ENCODE measurements at regions not wholly inside any gene's neighbourhood (a gene's known extent, or its start where the extent isn't known, plus 50 kb on each side); places are given as distances from the start of the nearest gene placed in this dataset.

DNA sequence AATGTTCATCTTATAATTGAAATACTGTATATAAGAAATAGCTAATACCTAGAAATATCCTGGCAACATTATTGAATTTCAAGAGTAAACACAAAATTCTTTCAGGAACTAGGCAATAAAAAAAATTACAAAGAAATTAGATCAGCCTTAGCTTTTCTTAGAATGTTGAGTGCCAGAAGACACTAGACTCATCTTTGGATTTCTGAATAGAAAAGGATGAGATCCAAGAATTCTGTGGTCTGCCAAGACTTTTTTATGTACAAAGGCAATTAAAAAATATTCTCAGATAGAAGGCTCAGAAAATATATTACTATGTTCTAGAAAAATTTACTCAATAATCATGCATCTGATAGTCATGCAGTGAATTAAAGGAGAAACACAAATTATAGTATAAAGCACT, 294.5 kb upstream of the CDIN1 start:
- TF ChIP-seq CHD2 (IDR thresholded peaks at IDR 0.05; ENCODE audit: low read length, partially characterized antibody) (no peak), MYC (IDR thresholded peaks at IDR 0.05; ENCODE audit: borderline replicate concordance, low read length) (no peak), POLR2AphosphoS2 (conservative IDR thresholded peaks at IDR 0.05; ENCODE audit: low read length) (no peak), POLR2A (IDR thresholded peaks at IDR 0.05; ENCODE audit: low read length) (no peak), RFX5 (IDR thresholded peaks at IDR 0.05) (no peak), HDAC2 (IDR thresholded peaks at IDR 0.05) (no peak), CEBPB (IDR thresholded peaks at IDR 0.05) (no peak), EP300 (IDR thresholded peaks at IDR 0.05) (no peak), PHF8 (IDR thresholded peaks at IDR 0.05; ENCODE audit: borderline replicate concordance, low read depth) (no peak), RAD21 (conservative IDR thresholded peaks at IDR 0.05 in 1 of 2, IDR thresholded peaks at IDR 0.05 in 1 of 2) (no peak)
- TF ChIP-seq, protein P1, sequence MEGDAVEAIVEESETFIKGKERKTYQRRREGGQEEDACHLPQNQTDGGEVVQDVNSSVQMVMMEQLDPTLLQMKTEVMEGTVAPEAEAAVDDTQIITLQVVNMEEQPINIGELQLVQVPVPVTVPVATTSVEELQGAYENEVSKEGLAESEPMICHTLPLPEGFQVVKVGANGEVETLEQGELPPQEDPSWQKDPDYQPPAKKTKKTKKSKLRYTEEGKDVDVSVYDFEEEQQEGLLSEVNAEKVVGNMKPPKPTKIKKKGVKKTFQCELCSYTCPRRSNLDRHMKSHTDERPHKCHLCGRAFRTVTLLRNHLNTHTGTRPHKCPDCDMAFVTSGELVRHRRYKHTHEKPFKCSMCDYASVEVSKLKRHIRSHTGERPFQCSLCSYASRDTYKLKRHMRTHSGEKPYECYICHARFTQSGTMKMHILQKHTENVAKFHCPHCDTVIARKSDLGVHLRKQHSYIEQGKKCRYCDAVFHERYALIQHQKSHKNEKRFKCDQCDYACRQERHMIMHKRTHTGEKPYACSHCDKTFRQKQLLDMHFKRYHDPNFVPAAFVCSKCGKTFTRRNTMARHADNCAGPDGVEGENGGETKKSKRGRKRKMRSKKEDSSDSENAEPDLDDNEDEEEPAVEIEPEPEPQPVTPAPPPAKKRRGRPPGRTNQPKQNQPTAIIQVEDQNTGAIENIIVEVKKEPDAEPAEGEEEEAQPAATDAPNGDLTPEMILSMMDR (IDR thresholded peaks at IDR 0.05) = no peak
- TF ChIP-seq, protein P2, sequence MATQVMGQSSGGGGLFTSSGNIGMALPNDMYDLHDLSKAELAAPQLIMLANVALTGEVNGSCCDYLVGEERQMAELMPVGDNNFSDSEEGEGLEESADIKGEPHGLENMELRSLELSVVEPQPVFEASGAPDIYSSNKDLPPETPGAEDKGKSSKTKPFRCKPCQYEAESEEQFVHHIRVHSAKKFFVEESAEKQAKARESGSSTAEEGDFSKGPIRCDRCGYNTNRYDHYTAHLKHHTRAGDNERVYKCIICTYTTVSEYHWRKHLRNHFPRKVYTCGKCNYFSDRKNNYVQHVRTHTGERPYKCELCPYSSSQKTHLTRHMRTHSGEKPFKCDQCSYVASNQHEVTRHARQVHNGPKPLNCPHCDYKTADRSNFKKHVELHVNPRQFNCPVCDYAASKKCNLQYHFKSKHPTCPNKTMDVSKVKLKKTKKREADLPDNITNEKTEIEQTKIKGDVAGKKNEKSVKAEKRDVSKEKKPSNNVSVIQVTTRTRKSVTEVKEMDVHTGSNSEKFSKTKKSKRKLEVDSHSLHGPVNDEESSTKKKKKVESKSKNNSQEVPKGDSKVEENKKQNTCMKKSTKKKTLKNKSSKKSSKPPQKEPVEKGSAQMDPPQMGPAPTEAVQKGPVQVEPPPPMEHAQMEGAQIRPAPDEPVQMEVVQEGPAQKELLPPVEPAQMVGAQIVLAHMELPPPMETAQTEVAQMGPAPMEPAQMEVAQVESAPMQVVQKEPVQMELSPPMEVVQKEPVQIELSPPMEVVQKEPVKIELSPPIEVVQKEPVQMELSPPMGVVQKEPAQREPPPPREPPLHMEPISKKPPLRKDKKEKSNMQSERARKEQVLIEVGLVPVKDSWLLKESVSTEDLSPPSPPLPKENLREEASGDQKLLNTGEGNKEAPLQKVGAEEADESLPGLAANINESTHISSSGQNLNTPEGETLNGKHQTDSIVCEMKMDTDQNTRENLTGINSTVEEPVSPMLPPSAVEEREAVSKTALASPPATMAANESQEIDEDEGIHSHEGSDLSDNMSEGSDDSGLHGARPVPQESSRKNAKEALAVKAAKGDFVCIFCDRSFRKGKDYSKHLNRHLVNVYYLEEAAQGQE (IDR thresholded peaks at IDR 0.05) = no peak
- TF ChIP-seq, protein P3, sequence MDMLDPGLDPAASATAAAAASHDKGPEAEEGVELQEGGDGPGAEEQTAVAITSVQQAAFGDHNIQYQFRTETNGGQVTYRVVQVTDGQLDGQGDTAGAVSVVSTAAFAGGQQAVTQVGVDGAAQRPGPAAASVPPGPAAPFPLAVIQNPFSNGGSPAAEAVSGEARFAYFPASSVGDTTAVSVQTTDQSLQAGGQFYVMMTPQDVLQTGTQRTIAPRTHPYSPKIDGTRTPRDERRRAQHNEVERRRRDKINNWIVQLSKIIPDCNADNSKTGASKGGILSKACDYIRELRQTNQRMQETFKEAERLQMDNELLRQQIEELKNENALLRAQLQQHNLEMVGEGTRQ (IDR thresholded peaks at IDR 0.05) = no peak
